ENCODE measurements at regions not wholly inside any gene's neighbourhood (a gene's known extent, or its start where the extent isn't known, plus 50 kb on each side); places are given as distances from the start of the nearest gene placed in this dataset.

- 80 to 82% methylated on average over 4 to 6 of the region's 6 CpGs for whole genome bisulfite sequencing, 2 donors
- intact Hi-C loops (cut with DNase I) = no loop called here
- TF ChIP-seq CTCF (IDR thresholded peaks at IDR 0.05) (no peak), POLR2A (IDR thresholded peaks at IDR 0.05) (no peak)
- Histone ChIP-seq H3K27me3 (no peaks in the 10 kb centered on the region), H3K27ac (no peak overlapping the region), H3K4me3 (no peak overlapping the region), H3K36me3 (no peaks in the 10 kb centered on the region), H3K4me1 (no peaks in the 10 kb centered on the region), H3K9me3 (no peaks in the 10 kb centered on the region)
- no peak for DNase-seq
These were observed 60.3 kb downstream of the AVPR1A start for GRCh38 chr12:63090716-63091115.

- intact Hi-C loops (cut with DNase I) = no loop called here
- Histone ChIP-seq H3K4me1 (no peaks in the 10 kb centered on the region), H3K27ac (no peak overlapping the region), H3K9me3 (no peaks in the 10 kb centered on the region), H3K36me3 (no peaks in the 10 kb centered on the region), H3K27me3 (no peaks in the 10 kb centered on the region), H3K4me3 (no peak overlapping the region)
- TF ChIP-seq CTCF (IDR thresholded peaks at IDR 0.05) (no peak), POLR2A (IDR thresholded peaks at IDR 0.05) (no peak)
- no peak for DNase-seq
- WGBS, 2 donors = 59 to 68% methylated on average over 7 of the region's 7 CpGs
These were observed 64.7 kb downstream of the AVPR1A start for GRCh38 chr12:63086149-63086915.

- intact Hi-C loops (cut with DNase I) = no loop called here
- no peak for DNase-seq
- H3K27ac ChIP-seq = no peak overlapping the region
These were observed 65.9 kb downstream of the AVPR1A start for GRCh38 chr12:63085120-63085519.

GRCh38 chr12:63084501-63084900 is 66.5 kb downstream of the AVPR1A start:
- H3K4me1 ChIP-seq = no peaks in the 10 kb centered on the region
- TF ChIP-seq CTCF (IDR thresholded peaks at IDR 0.05) (no peak), POLR2A (IDR thresholded peaks at IDR 0.05) (no peak)
- H3K36me3 ChIP-seq = no peaks in the 10 kb centered on the region
- no peak for DNase-seq
- H3K27me3 ChIP-seq = no peaks in the 10 kb centered on the region
- intact Hi-C loops (cut with DNase I) = no loop called here
- no peak overlapping the region for H3K4me3 ChIP-seq
- H3K9me3 ChIP-seq = no peaks in the 10 kb centered on the region
- WGBS, 2 donors = 64 to 72% methylated on average over 1 of the region's 1 CpG
- H3K27ac ChIP-seq = no peak overlapping the region

More at GRCh38 chr12:63085120-63085519, 65.9 kb downstream of the AVPR1A start:
- Histone ChIP-seq H3K27me3 (no peaks in the 10 kb centered on the region), H3K4me1 (no peaks in the 10 kb centered on the region), H3K9me3 (no peaks in the 10 kb centered on the region), H3K4me3 (no peak overlapping the region), H3K36me3 (no peaks in the 10 kb centered on the region)
- no peak for TF ChIP-seq CTCF (IDR thresholded peaks at IDR 0.05)
- no peak for TF ChIP-seq POLR2A (IDR thresholded peaks at IDR 0.05)
- 56 to 59% methylated on average over 4 of the region's 4 CpGs for WGBS, 2 donors

GRCh38 chr12:63083046-63083445 is 68.0 kb downstream of the AVPR1A start:
- intact Hi-C loops (cut with DNase I) = no loop called here
- Histone ChIP-seq H3K9me3 (no peaks in the 10 kb centered on the region), H3K36me3 (no peaks in the 10 kb centered on the region), H3K27me3 (no peaks in the 10 kb centered on the region), H3K27ac (no peak overlapping the region), H3K4me1 (no peaks in the 10 kb centered on the region), H3K4me3 (no peak overlapping the region)
- no peak for DNase-seq
- TF ChIP-seq CTCF (IDR thresholded peaks at IDR 0.05) (no peak), POLR2A (IDR thresholded peaks at IDR 0.05) (no peak)
- 29 to 33% methylated on average over 2 of the region's 2 CpGs for WGBS, 2 donors

Data from esophagus squamous epithelium (tissue), 5 donors.